ENCODE measurements at regions not wholly inside any gene's neighbourhood (a gene's known extent, or its start where the extent isn't known, plus 50 kb on each side); places are given as distances from the start of the nearest gene placed in this dataset.

GRCh38 chr3:41118461-41119390 lies 80.6 kb upstream of the CTNNB1 start:
- TF ChIP-seq, protein P1, sequence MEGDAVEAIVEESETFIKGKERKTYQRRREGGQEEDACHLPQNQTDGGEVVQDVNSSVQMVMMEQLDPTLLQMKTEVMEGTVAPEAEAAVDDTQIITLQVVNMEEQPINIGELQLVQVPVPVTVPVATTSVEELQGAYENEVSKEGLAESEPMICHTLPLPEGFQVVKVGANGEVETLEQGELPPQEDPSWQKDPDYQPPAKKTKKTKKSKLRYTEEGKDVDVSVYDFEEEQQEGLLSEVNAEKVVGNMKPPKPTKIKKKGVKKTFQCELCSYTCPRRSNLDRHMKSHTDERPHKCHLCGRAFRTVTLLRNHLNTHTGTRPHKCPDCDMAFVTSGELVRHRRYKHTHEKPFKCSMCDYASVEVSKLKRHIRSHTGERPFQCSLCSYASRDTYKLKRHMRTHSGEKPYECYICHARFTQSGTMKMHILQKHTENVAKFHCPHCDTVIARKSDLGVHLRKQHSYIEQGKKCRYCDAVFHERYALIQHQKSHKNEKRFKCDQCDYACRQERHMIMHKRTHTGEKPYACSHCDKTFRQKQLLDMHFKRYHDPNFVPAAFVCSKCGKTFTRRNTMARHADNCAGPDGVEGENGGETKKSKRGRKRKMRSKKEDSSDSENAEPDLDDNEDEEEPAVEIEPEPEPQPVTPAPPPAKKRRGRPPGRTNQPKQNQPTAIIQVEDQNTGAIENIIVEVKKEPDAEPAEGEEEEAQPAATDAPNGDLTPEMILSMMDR (IDR thresholded peaks at IDR 0.05), result no peak
- no peak for TF ChIP-seq ZFX (IDR thresholded peaks at IDR 0.05; ENCODE audit: borderline replicate concordance)
